COLO668 (cell line): ENCODE measurements at regions not wholly inside any gene's neighbourhood (a gene's known extent, or its start where the extent isn't known, plus 50 kb on each side); places are given as distances from the start of the nearest gene placed in this dataset.
"Not testable (repeated sequence)": the region's sequence is repeated elsewhere in the genome, so short reads cannot be mapped to it uniquely, and the experiment has no call there.

Experiments
- DNase-seq: peaks from one replicate; lab custom pipeline; 2025; ENCODE audit not compliant: unreplicated experiment; lab: John Stamatoyannopoulos, UW

- no peak for DNase-seq
Observed at GRCh38 chr3:75118779-75119178, 504.3 kb upstream of the CNTN3 start.

GRCh38 chr3:75126556-75126955 lies 512.1 kb upstream of the CNTN3 start:
- no peak for DNase-seq

GRCh38 chr3:75129101-75129500 lies 514.6 kb upstream of the CNTN3 start:
- peak; percentile 5 for DNase-seq

GRCh38 chr3:75136100-75136897 lies 521.8 kb upstream of the CNTN3 start:
- peak; percentile 60 for DNase-seq

- no peak for DNase-seq
Observed at GRCh38 chr3:75138345-75138744, 523.9 kb upstream of the CNTN3 start.

- DNase-seq, result peak; percentile 25
Observed at GRCh38 chr3:75140904-75141615, 523.1 kb upstream of the FRG2C start.

- DNase-seq, result peak; percentile 18
Observed at GRCh38 chr3:75144406-75144805, 519.7 kb upstream of the FRG2C start.

- no peak for DNase-seq
Observed at GRCh38 chr3:75171630-75172230, 492.4 kb upstream of the FRG2C start.

GRCh38 chr3:75176937-75177336 lies 487.2 kb upstream of the FRG2C start:
- DNase-seq, result no peak

GRCh38 chr3:75180235-75180944 lies 483.7 kb upstream of the FRG2C start:
- DNase-seq, result no peak

- DNase-seq, result no peak
Observed at GRCh38 chr3:75180945-75181298, 483.2 kb upstream of the FRG2C start.

- no peak for DNase-seq
Observed at GRCh38 chr3:75188962-75189361, 475.2 kb upstream of the FRG2C start.

GRCh38 chr3:75192146-75192616 lies 471.9 kb upstream of the FRG2C start:
- peak; percentile 42 for DNase-seq

- no peak for DNase-seq
Observed at GRCh38 chr3:75193797-75194196, 470.3 kb upstream of the FRG2C start.

- not testable (repeated sequence) for DNase-seq
Observed at GRCh38 chr3:75214332-75214731, 449.8 kb upstream of the FRG2C start.

GRCh38 chr3:75218577-75218976 lies 445.6 kb upstream of the FRG2C start:
- no peak for DNase-seq

- DNase-seq, result no peak
Observed at GRCh38 chr3:75220932-75221331, 443.2 kb upstream of the FRG2C start.

GRCh38 chr3:75224412-75224811 lies 439.7 kb upstream of the FRG2C start:
- no peak for DNase-seq

GRCh38 chr3:75232216-75232615 lies 431.9 kb upstream of the FRG2C start:
- no peak for DNase-seq

- no peak for DNase-seq
Observed at GRCh38 chr3:75235631-75236030, 428.5 kb upstream of the FRG2C start.

- DNase-seq, result no peak
Observed at GRCh38 chr3:75237053-75237452, 427.1 kb upstream of the FRG2C start.
